ENCODE measurements at regions not wholly inside any gene's neighbourhood (a gene's known extent, or its start where the extent isn't known, plus 50 kb on each side); places are given as distances from the start of the nearest gene placed in this dataset.
"Not testable (repeated sequence)": the region's sequence is repeated elsewhere in the genome, so short reads cannot be mapped to it uniquely, and the experiment has no call there.

DNA sequence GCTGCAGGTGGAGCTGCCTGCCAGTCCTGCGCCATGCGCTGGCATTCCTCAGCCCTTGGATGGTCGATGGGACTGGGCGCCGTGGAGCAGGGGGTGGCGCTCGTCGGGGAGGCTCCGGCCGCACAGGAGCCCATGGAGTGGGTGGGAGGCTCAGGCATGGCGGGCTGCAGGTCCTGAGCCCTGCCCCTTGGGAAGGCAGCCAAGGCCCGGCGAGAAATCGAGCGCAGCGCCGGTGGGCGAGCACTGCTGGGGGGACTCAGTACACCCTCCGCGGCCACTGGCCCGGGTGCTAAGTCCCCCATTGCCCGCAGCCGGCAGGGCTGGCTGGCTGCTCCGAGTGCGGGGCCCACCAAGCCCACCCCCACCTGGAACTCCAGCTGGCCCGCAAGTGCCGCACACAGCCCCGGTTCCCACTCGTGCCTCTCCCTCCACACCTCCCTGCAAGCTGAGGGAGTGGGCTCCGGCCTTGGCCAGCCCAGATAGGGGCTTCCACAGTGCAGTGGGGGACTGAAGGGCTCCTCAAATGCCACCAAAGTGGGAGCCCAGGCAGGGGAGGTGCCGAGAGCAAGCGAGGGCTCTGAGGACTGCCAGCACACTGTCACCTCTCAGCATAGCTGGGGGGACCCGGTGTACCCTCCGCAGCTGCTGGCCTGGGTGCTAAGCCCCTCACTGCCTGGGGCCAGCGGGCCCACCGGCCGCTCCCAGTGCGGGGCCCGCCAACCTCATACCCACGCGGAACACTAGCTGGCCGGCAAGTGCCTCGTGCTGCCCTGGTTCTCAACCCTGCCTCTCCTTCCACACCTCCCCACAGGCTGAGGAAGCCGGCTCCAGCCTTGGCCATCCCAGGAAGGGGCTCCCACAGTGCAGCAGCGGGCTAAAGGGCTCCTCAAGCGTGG is 742.7 kb downstream of the SOCS6 start:
- not testable (repeated sequence) for DNase-seq (ENCODE audit: low read depth in 4 of 4, low spot score in 3 of 4)

- not testable (repeated sequence) for DNase-seq (ENCODE audit: low read depth in 4 of 4, low spot score in 3 of 4)
Measured at GRCh38 chr18:71030085-71030484, 741.2 kb downstream of the SOCS6 start.

DNA sequence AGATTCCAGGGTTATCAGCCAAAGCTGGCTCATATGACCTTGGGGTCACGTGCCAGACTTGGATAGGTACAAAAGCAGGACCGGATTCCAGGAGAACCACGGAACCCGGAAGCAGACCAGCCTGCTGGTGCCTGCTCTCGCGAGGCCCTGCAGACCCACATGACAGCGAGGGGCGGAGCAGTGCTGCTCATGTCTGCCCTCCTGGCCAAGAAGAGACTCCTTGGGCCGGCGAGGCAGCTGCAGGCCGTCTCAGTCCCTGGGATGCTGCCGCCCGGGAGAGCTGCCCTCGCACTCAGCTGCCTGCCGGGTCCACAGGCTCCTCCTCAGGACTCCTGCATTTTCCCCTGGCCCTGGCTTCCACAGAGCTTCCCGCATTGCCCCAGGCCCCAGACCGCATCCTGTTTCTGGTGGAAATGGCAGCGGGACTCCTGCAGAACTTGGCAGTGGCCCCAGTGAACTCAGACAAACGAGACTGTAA is 739.5 kb downstream of the SOCS6 start:
- DNase-seq (ENCODE audit: low read depth in 4 of 4, low spot score in 3 of 4): no peak

DNA sequence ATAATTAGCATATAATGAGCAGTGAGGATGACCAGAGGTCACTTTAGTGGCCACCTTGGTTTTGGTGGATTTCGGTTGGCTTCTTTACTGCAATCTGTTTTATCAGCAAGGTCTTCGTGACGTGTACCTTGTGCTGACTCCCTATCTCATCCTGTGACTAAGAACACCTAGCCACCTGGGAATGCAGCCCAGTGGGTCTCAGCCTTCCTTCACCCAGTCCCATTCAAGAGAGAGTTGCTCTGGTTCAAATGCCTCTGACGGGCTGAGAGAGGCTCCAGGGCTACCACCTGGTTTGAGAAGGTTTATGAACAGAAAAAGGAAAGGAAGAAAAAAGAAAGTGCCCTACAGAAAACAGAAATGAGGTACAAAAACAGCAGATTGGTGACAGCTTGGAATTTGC is 738.7 kb downstream of the SOCS6 start:
- DNase-seq (ENCODE audit: low read depth in 4 of 4, low spot score in 3 of 4): no peak

DNA sequence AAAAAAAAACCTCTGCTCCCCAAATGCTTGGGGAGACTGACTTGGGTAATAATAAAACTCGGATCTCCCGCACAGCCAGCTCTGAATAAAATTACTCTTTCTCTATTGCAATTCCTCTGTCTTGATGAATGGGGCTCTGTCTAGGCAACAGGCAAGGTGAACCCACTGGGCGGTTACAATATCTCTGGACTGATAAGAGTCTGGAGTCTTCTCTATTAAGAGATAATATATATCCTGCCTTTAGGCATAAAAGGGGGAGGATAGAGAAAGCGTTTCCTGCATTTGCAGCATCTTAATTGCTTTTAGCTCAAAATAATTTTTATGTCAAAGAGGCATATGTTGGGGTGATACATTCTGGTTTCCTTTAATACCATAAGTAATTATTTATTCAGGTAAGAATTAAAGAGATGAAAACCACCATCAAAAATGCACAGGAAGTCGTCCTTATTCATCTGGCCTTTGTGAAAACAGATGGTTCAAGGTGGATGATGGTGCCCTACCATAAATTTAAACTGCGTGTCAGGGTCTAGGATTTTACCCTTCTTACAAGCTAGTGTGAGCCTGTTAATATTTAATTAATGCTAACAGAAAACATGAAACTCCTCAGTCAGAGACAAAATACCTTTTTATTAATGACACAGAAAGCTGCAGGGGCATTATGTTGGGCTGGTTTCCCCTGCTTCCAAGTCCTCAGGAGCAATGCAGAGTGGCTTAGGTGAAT is 736.8 kb downstream of the SOCS6 start:
- no peak for DNase-seq (ENCODE audit: low read depth in 4 of 4, low spot score in 3 of 4)

- no peak for DNase-seq (ENCODE audit: low read depth in 4 of 4, low spot score in 3 of 4)
Measured at GRCh38 chr18:71022389-71022788, 733.5 kb downstream of the SOCS6 start.

DNA sequence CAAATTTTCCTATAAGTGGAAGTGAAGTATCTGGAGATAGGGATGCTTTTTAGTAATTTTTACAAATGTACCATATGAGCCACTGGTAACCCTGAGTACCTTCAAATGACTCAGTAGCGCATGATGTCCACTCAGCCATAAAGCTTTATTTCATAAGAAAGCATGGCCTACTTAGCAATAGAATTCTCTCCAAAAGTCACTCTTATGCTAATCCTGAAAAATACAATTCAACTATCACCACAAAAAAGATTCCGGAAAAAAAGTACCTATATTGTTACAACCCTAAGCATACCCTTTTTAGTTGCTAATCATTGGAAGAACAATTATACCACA is 732.2 kb downstream of the SOCS6 start:
- no peak for DNase-seq (ENCODE audit: low read depth in 4 of 4, low spot score in 3 of 4)

DNA sequence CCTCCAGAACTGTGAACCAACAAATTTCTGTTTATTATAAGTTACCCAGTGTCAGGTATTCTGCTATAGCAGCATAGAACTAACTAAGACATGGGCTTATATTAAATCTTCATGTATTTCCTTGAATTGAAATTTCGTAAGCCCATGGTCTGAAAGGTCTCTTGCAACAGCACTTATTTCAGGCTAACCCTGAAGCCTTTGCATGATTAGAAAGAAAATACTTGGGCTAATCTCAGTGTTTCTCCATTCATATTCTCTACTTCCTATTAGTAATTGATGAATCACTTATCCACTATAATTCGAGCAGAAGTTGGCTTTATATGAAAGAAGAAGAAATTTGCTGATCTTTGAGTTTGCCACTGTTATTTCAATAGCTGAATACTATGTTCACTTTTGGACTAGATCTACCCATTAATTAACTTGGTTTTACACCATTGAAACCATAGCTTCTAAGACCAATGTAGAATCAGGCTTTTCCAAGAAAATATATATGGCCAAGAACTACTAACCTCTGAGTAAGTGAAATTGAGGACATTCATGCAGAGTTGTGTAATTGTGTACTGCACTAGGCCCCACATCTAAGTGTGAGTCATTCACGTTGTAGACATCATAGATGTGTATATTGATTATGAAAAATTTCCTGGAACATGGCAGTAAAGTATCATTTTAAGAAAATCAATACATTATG is 731.6 kb downstream of the SOCS6 start:
- DNase-seq (ENCODE audit: low read depth in 4 of 4, low spot score in 3 of 4): no peak

DNA sequence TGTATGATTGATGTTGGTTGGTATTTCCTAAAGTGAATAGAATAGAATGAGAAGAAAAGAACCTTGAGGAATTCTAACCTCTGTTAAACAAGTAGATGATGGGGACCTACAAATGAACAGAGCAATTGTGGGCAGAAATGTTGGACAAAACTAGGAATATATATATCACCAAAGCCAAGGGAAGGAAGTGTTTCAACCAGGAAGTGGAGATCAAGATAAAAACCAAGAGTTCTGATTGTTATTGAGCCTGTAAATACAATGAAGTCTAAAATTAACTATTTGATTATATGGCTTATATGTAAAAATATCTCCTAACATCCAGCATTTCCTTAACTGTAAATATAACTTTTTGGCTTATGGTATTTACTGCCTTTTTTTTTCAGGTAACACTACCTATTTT is 730.0 kb downstream of the SOCS6 start:
- no peak for DNase-seq (ENCODE audit: low read depth in 4 of 4, low spot score in 3 of 4)

GRCh38 chr18:71012789-71013188 is 723.9 kb downstream of the SOCS6 start:
- no peak for DNase-seq (ENCODE audit: low read depth in 4 of 4, low spot score in 3 of 4)

DNA sequence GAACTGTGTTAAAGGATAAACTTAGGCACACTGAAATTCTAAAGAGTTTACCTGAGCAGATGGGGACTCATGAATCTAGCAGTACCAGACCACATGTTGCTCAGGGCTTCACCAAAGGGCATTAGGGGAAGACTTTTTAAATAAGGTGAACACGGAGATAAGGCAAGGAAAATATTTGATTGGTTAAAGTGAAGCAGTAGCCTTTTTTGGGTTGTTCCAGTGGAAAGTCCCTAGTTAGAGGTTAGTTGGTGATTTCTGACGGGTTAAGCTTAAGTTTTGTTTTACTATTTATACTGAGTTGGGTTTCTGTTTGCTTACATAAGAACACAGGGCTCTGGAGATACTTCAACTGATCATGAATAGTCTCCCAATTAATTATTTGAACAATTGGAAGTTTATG is 722.5 kb downstream of the SOCS6 start:
- DNase-seq (ENCODE audit: low read depth in 4 of 4, low spot score in 3 of 4): no peak

DNA sequence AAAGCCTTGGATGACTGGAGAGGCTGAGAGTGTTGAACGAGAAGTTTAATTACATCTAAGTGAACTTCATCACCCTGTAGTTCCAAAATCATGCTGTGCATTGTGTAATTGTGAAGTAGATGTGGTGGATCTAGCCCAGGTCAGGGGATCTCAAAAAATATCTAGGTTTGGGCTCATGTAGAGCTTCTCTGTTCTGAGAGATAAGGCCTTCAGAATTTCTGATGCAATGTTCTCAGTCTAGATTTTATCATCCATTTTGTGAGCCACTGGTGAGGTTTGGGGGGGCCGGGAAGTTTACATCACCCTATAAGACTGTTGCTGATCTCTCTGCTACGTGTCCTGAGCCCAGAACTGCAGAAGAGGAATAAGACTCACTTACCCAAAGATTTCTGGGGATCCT is 719.4 kb downstream of the SOCS6 start:
- DNase-seq (ENCODE audit: low read depth in 4 of 4, low spot score in 3 of 4): no peak

GRCh38 chr18:71001597-71001996 is 712.8 kb downstream of the SOCS6 start:
- no peak for DNase-seq (ENCODE audit: low read depth in 4 of 4, low spot score in 3 of 4)

DNA sequence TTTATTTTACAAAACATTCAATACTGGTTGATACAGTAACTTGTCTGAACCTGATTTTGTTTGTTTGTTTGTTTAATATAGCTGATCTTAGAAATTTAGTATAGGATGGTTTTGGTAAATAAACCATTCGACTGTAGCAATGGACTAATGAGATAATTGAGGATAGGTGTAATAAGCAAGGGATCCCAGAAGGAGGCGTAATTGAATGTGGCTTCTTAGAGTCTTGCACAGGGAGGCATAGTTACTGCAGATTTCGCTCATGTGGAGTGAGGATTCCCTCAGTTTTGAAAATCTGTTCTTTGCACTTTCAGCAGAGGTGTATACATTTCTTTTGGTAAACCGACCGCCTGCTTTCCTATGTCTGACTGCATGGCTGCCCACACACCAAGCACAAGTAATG is 709.6 kb downstream of the SOCS6 start:
- no peak for DNase-seq (ENCODE audit: low read depth in 4 of 4, low spot score in 3 of 4)

- no peak for DNase-seq (ENCODE audit: low read depth in 4 of 4, low spot score in 3 of 4)
Measured at GRCh38 chr18:70994116-70994515, 705.3 kb downstream of the SOCS6 start.

GRCh38 chr18:70991577-70991976 is 702.7 kb downstream of the SOCS6 start:
- DNase-seq (ENCODE audit: low read depth in 4 of 4, low spot score in 3 of 4): no peak

GRCh38 chr18:70985948-70986347 is 697.1 kb downstream of the SOCS6 start:
- no peak for DNase-seq (ENCODE audit: low read depth in 4 of 4, low spot score in 3 of 4)

GRCh38 chr18:70982292-70982691 is 693.4 kb downstream of the SOCS6 start:
- DNase-seq (ENCODE audit: low read depth in 4 of 4, low spot score in 3 of 4): no peak

DNA sequence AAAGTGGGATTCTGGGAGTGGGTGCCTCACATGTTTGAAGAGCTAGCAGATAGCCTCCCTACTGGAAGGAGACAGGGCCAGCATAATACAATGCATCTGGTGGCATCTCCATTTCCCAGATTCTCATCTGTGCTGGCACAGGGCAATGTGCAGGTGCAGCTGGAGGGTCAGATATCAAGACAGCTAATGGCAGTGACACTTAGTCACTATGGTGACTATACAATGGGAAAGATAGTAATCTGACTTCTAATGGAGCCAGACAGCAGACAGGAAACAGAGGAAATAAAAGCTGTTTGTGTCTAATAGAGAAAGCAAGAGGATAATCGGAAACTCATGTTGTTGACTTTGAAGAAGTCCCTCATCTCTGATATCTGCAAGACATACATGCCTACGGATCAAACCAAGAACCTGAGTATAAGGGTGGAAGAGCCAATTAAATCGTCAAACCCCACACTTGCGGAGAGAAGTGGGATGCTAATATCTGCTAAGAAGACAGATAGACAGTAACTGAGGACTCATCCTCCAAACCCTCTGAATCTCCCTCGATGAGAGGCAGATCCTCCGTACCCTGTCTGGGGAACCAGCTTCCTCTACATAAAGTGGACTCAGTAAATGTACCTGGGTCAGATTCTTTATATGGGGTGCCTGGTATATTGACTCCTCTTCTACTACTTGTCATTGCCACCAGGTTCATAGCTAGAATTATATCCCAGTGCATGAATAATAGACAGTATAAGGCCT is 692.7 kb downstream of the SOCS6 start:
- DNase-seq (ENCODE audit: low read depth in 4 of 4, low spot score in 3 of 4): no peak

DNA sequence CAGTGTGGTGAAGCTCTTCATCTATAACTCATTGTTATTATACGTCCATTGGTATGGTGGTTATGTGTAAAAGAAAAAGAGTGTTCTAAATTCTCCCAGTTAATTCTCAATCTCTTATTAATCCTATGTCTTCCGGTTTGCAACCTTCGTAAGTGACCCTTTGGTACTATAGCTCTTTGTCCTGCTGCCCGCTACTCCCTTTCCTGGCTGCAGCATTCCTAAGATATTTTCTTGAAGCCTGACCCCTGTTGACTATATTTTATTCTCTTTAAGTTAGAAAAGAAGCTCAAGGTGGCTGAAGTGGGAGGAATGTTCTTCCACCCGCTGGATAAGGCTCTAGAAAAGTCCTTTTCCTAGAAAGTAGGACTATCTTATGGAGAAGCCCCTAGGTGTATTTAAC is 684.8 kb downstream of the SOCS6 start:
- no peak for DNase-seq (ENCODE audit: low read depth in 4 of 4, low spot score in 3 of 4)

GRCh38 chr18:70966419-70966818 is 677.6 kb downstream of the SOCS6 start:
- DNase-seq (ENCODE audit: low read depth in 4 of 4, low spot score in 3 of 4): no peak
